HepG2 (cell line): ENCODE measurements at regions not wholly inside any gene's neighbourhood (a gene's known extent, or its start where the extent isn't known, plus 50 kb on each side); places are given as distances from the start of the nearest gene placed in this dataset.

Source experiments
- ATAC-seq: fragments of 200-7000 bp; cut with Tn5 transposase; 3 replicates; pipeline ENCODE4 v1.9.1; 2020; ENCODE audit warnings: mild to moderate bottlenecking, moderate library complexity
- BruUV-seq: library from RNA; stranded (reverse); fragments of 400-500 nt; replicated peaks from 2 replicates; lab custom pipeline; 2021; lab: Mats Ljungman, UMichigan
- CTCF ChIA-PET: fragments of 300-600 bp; formaldehyde crosslinking; extraction: SDS; loops from one replicate; lab custom pipeline; 2021; ENCODE audit warnings: low total read pairs, inconsistent platforms, low intra/inter-chr PET ratio; lab: Yijun Ruan, JAX
- POLR2A ChIA-PET: fragments of 350-600 bp; sonication (Branson Sonifier 250); formaldehyde crosslinking; loops from one replicate; lab custom pipeline; 2020; ENCODE audit warnings: antibody characterized with exemption, inconsistent platforms; lab: Yijun Ruan, JAX
- DNase-seq: peaks from one replicate; pipeline ENCODE4 v3.0.0-alpha.2; 2015; ENCODE audit warnings: low spot score
- FAIRE-seq: peaks from 3 replicates; lab custom pipeline; 2011; peaks lifted over from hg19 to GRCh38; lab: Jason Lieb, UNC
- H2AFZ ChIP-seq: one replicate; pipeline ENCODE4 v1.6.1; 2011; ENCODE audit warnings: low read length, inconsistent platforms
- H3K27ac ChIP-seq: fragments of 300-600 bp; 3 replicates; pipeline ENCODE4 v1.8.0; 2011; ENCODE audit warnings: mixed run types, mild to moderate bottlenecking, mixed read lengths, low read length, inconsistent platforms; ENCODE audit not compliant: insufficient read depth; ENCODE audit errors: extremely low read length
- H3K27me3 ChIP-seq, 2 experiments: fragments of 200-600 bp in 1 of 2; 2 replicates in 1 of 2; 3 replicates in 1 of 2; pipeline versions ENCODE4 v1.6.0 to v1.8.0; 2011; ENCODE audit warnings: low read length in 2 of 2, mild to moderate bottlenecking in 2 of 2, moderate library complexity in 2 of 2, inconsistent platforms in 1 of 2; ENCODE audit not compliant: insufficient read depth in 2 of 2, control insufficient read depth in 1 of 2
- H3K36me3 ChIP-seq, 2 experiments: fragments of 200-600 bp in 1 of 2; replicated peaks in 1 of 2; 2 replicates in 1 of 2; 3 replicates in 1 of 2; pipeline versions ENCODE4 v1.5.1 to v1.8.0; 2011; ENCODE audit warnings: low read length in 2 of 2, inconsistent platforms in 1 of 2; ENCODE audit not compliant: insufficient read depth in 2 of 2, control insufficient read depth in 1 of 2
- H3K4me1 ChIP-seq: 2 replicates; pipeline ENCODE4 v1.5.1; 2012; ENCODE audit warnings: low read length, inconsistent platforms; ENCODE audit not compliant: insufficient read depth
- H3K4me2 ChIP-seq: 2 replicates; pipeline ENCODE4 v1.6.0; 2011; ENCODE audit warnings: low read depth, low read length, inconsistent platforms
- H3K4me3 ChIP-seq, 3 experiments: fragments of 200-600 bp in 1 of 3; sonication (generic), shearing (Covaris generic) in 1 of 3; replicated peaks in 1 of 3; 2 replicates each; pipeline ENCODE4 v1.5.1; 2011 to 2016; ENCODE audit warnings: low read length in 3 of 3, inconsistent platforms in 2 of 3, low read depth in 2 of 3, mild to moderate bottlenecking in 2 of 3, control low read depth in 1 of 3, mixed read lengths in 1 of 3; ENCODE audit not compliant: insufficient read depth in 1 of 3
- H3K79me2 ChIP-seq: one replicate; pipeline ENCODE4 v1.6.1; 2011; ENCODE audit warnings: low read length, inconsistent platforms; ENCODE audit not compliant: insufficient read depth
- H3K9ac ChIP-seq: 2 replicates; pipeline ENCODE4 v1.6.0; 2011; ENCODE audit warnings: mild to moderate bottlenecking, low read depth, low read length, inconsistent platforms; ENCODE audit not compliant: insufficient read depth
- H3K9me3 ChIP-seq: 2 replicates; pipeline ENCODE4 v1.5.1; 2012; ENCODE audit warnings: mild to moderate bottlenecking, low read length
- H4K20me1 ChIP-seq: 2 replicates; pipeline ENCODE4 v1.6.0; 2011; ENCODE audit warnings: inconsistent platforms, mild to moderate bottlenecking, low read length, moderate library complexity; ENCODE audit not compliant: insufficient read depth
- DZIP1 ChIP-seq: sonication (generic); formaldehyde crosslinking; IDR thresholded peaks from 2 replicates; pipeline ENCODE4 v1.5.0; 2020; ENCODE audit warnings: mild to moderate bottlenecking, missing genetic modification reagents
- KDM3A ChIP-seq: IDR thresholded peaks from 2 replicates; pipeline ENCODE4 v1.6.1; 2018; ENCODE audit warnings: low read depth, missing compliant biosample characterization
- NFIB ChIP-seq: sonication (generic); formaldehyde crosslinking; IDR thresholded peaks from 2 replicates; pipeline ENCODE4 v1.9.0; 2021; ENCODE audit warnings: missing genetic modification reagents, mild to moderate bottlenecking, borderline replicate concordance
- NR1H2 ChIP-seq: sonication (generic); formaldehyde crosslinking; IDR thresholded peaks from 2 replicates; pipeline ENCODE4 v1.8.1; 2022; ENCODE audit warnings: low read depth, missing genetic modification reagents, borderline replicate concordance
- RERE ChIP-seq: IDR thresholded peaks from 2 replicates; pipeline ENCODE4 v1.6.1; 2016; ENCODE audit warnings: low read depth, missing genetic modification reagents, missing compliant biosample characterization
- SP1 ChIP-seq, 2 experiments: fragments of 450-650 bp in 1 of 2; sonication (generic) in 1 of 2; formaldehyde crosslinking in 1 of 2; IDR thresholded peaks; 2 replicates each; pipeline versions ENCODE4 v1.4.0 to v1.6.1; 2016 to 2020; ENCODE audit warnings: missing genetic modification reagents in 1 of 2
- SP5 ChIP-seq: IDR thresholded peaks from 2 replicates; pipeline ENCODE4 v1.6.1; 2016; ENCODE audit warnings: low read depth, borderline replicate concordance
- ZMYM3 ChIP-seq: sonication (generic); formaldehyde crosslinking; IDR thresholded peaks from 2 replicates; pipeline ENCODE4 v1.5.1; 2020; ENCODE audit warnings: mild to moderate bottlenecking, missing genetic modification reagents
- ZNF530 ChIP-seq: sonication (generic); formaldehyde crosslinking; IDR thresholded peaks from 2 replicates; pipeline ENCODE4 v1.5.0; 2020; ENCODE audit warnings: low read depth, mild to moderate bottlenecking, missing genetic modification reagents
- ZNF660 ChIP-seq: sonication (generic); formaldehyde crosslinking; IDR thresholded peaks from 2 replicates; pipeline ENCODE4 v1.5.1; 2020; ENCODE audit warnings: mild to moderate bottlenecking, low read depth, missing genetic modification reagents, borderline replicate concordance
- ZNF687 ChIP-seq: sonication (generic); formaldehyde crosslinking; IDR thresholded peaks from 2 replicates; pipeline ENCODE4 v1.5.1; 2020; ENCODE audit warnings: mild to moderate bottlenecking, missing genetic modification reagents, moderate library complexity
- ZNF772 ChIP-seq: sonication (generic); formaldehyde crosslinking; IDR thresholded peaks from 2 replicates; pipeline ENCODE4 v1.5.0; 2020; ENCODE audit warnings: mild to moderate bottlenecking, missing genetic modification reagents
- WGBS: methylation state at CpG from one replicate; pipeline ENCODE4 v1.1.6; 2017; ENCODE audit warnings: low lambda C conversion rate; 5-methylcytosine and 5-hydroxymethylcytosine counted together
- in situ Hi-C: cut with HindIII; loops from 2 replicates; pipeline ENCODE4 v1.10.0; 2017; ENCODE audit warnings: low pct_unique_long_range_greater_than_20kb; ENCODE audit not compliant: extremely low pct_ligation_motif_present
- intact Hi-C: fragments of 100-400 bp; cut with micrococcal nuclease; formaldehyde crosslinking; loops from one replicate; pipeline ENCODE4 v1.10.0; 2022; ENCODE audit not compliant: unreplicated experiment

GRCh38 chr21:43269440-43269839 lies 100.6 kb downstream of the CRYAA start:
- H3K4me1 ChIP-seq = peaks cover 70% of the 10 kb centered on the region
- H4K20me1 ChIP-seq = no peaks in the 10 kb centered on the region
- H3K79me2 ChIP-seq = no peaks in the 10 kb centered on the region
- 67% methylated on average over 8 of the region's 10 CpGs for WGBS
- no peaks in the 10 kb centered on the region for H3K9me3 ChIP-seq
- intact Hi-C loops (no loop called here), in situ Hi-C loops (no loop called here)
- ATAC-seq (peak; percentile 32), DNase-seq (no peak), FAIRE-seq (no peak)
- H3K9ac ChIP-seq = no peak overlapping the region
- no TSS peak for BruUV-seq
- ChIA-PET CTCF (no interaction called here), POLR2A (interaction anchor here (1.3 to 1.7 kb wide), 2 partner anchors 60 to 77 kb away, joined by 4 read pairs; no protein-coding TSS in a partner anchor)
- no peak overlapping the region for H3K27ac ChIP-seq
- no peak overlapping the region for H3K4me2 ChIP-seq
- H3K27me3 ChIP-seq = peaks cover 8 to 24% of the 10 kb centered on the region in 2 experiments
- no peak overlapping the region for H3K4me3 ChIP-seq
- no peaks in the 10 kb centered on the region for H3K36me3 ChIP-seq
- no peak overlapping the region for H2AFZ ChIP-seq
- TF ChIP-seq DZIP1 (CRISPR knock-in tag) (no peak), ZNF530 (CRISPR knock-in tag) (no peak), ZNF687 (CRISPR knock-in tag) (peak; percentile 36; the same call in 1 of the 2 replicates), KDM3A (no peak), SP1 (IDR thresholded peaks at IDR 0.05) (no peak), SP1 (CRISPR knock-in tag; IDR thresholded peaks at IDR 0.05) (peak; percentile 57; the same call in 1 of the 2 replicates), NR1H2 (CRISPR knock-in tag) (no peak), SP5 (CRISPR knock-in tag) (peak; percentile 39; the same call in 1 of the 2 replicates), ZNF772 (CRISPR knock-in tag) (no peak), ZNF660 (CRISPR knock-in tag) (no peak), RERE (CRISPR knock-in tag) (no peak), ZMYM3 (0 out of 2 replicates have a peak, but pooled peaks have one; percentile 25), NFIB (CRISPR knock-in tag) (no peak)
